Right atrium auricular region (tissue), 2 donors: ENCODE measurements at regions not wholly inside any gene's neighbourhood (a gene's known extent, or its start where the extent isn't known, plus 50 kb on each side); places are given as distances from the start of the nearest gene placed in this dataset.

Source experiments
- DNase-seq: peaks from one replicate; pipeline ENCODE4 v3.0.0-alpha.2; 2019; ENCODE audit warnings: low spot score
- H3K27ac ChIP-seq, 2 donors: fragments of 200-600 bp; sonication (generic); 1 replicate in 1 of 2; 2 replicates in 1 of 2; pipeline ENCODE4 v1.5.1; 2016 to 2019
- H3K27me3 ChIP-seq, 2 donors: fragments of 200-600 bp; sonication (generic); one replicate each; pipeline versions ENCODE4 v1.5.1 to v1.6.0; 2017 to 2019
- H3K36me3 ChIP-seq: fragments of 200-600 bp; sonication (generic); one replicate; pipeline ENCODE4 v1.5.1; 2016
- H3K4me1 ChIP-seq, 2 donors: fragments of 200-600 bp; sonication (generic); one replicate each; pipeline versions ENCODE4 v1.5.1 to v1.6.0; 2017 to 2019
- H3K4me3 ChIP-seq, 2 donors: fragments of 200-600 bp; sonication (generic); 1 replicate in 1 of 2; 2 replicates in 1 of 2; pipeline ENCODE4 v1.5.1; 2017 to 2019; ENCODE audit warnings: mild to moderate bottlenecking in 1 of 2, moderate library complexity in 1 of 2
- H3K9me3 ChIP-seq, 2 donors: fragments of 200-600 bp; sonication (generic); one replicate each; pipeline ENCODE4 v1.5.1; 2019
- CTCF ChIP-seq, 2 donors: fragments of 200-600 bp; sonication (generic); IDR thresholded peaks; one replicate each; pipeline ENCODE4 v1.5.1; 2019; ENCODE audit warnings: antibody characterized with exemption in 2 of 2

- Histone ChIP-seq H3K27ac (no peak overlapping the region), H3K4me3 (no peak overlapping the region), H3K9me3 (no peaks in the 10 kb centered on the region), H3K27me3 (no peaks in the 10 kb centered on the region), H3K36me3 (no peaks in the 10 kb centered on the region), H3K4me1 (peaks cover 0 to 20% of the 10 kb centered on the region in 2 donors)
- DNase-seq, result no peak
- TF ChIP-seq CTCF (IDR thresholded peaks at IDR 0.05), result no peak
Observed at GRCh38 chr10:94085766-94086437, 92.2 kb downstream of the PLCE1 start.

- Histone ChIP-seq H3K9me3 (no peaks in the 10 kb centered on the region), H3K27ac (no peak overlapping the region), H3K4me3 (peak overlapping the region; percentile 1), H3K36me3 (no peaks in the 10 kb centered on the region), H3K27me3 (no peaks in the 10 kb centered on the region), H3K4me1 (peaks cover 0 to 33% of the 10 kb centered on the region in 2 donors)
- TF ChIP-seq CTCF (IDR thresholded peaks at IDR 0.05), result no peak
- no peak for DNase-seq
Observed at GRCh38 chr10:94088926-94089381, 95.2 kb downstream of the PLCE1 start.

GRCh38 chr10:94091649-94092048 is 97.9 kb downstream of the PLCE1 start:
- Histone ChIP-seq H3K4me3 (no peak overlapping the region), H3K36me3 (no peaks in the 10 kb centered on the region), H3K9me3 (no peaks in the 10 kb centered on the region), H3K4me1 (peaks cover 0 to 41% of the 10 kb centered on the region in 2 donors), H3K27me3 (no peaks in the 10 kb centered on the region), H3K27ac (no peak overlapping the region)
- DNase-seq, result no peak
- no peak for TF ChIP-seq CTCF (IDR thresholded peaks at IDR 0.05)

- no peak for TF ChIP-seq CTCF (IDR thresholded peaks at IDR 0.05)
- Histone ChIP-seq H3K36me3 (no peaks in the 10 kb centered on the region), H3K9me3 (no peaks in the 10 kb centered on the region), H3K27me3 (no peaks in the 10 kb centered on the region), H3K4me1 (peaks cover 0 to 46% of the 10 kb centered on the region in 2 donors), H3K4me3 (no peak overlapping the region), H3K27ac (peak overlapping the region in 1 of 2 donors; percentile 33)
- DNase-seq, result no peak
Observed at GRCh38 chr10:94092848-94093247, 99.1 kb downstream of the PLCE1 start.

- Histone ChIP-seq H3K9me3 (no peaks in the 10 kb centered on the region), H3K27me3 (no peaks in the 10 kb centered on the region), H3K27ac (peak overlapping the region in 1 of 2 donors; percentile 33), H3K4me3 (no peak overlapping the region), H3K4me1 (peaks cover 0 to 41% of the 10 kb centered on the region in 2 donors), H3K36me3 (no peaks in the 10 kb centered on the region)
- no peak for DNase-seq
- TF ChIP-seq CTCF (IDR thresholded peaks at IDR 0.05), result no peak
Observed at GRCh38 chr10:94093286-94093905, 99.7 kb downstream of the PLCE1 start.
